Right cardiac atrium (tissue), 5 donors: ENCODE measurements at regions not wholly inside any gene's neighbourhood (a gene's known extent, or its start where the extent isn't known, plus 50 kb on each side); places are given as distances from the start of the nearest gene placed in this dataset.

Source experiments
- ATAC-seq, 2 donors: fragments of 200-7000 bp; cut with Tn5 transposase; one replicate each; pipeline versions ENCODE4 v1.8.0 to v1.9.1; 2020; ENCODE audit warnings: moderate library complexity in 2 of 2, mild to moderate bottlenecking in 1 of 2
- DNase-seq, 3 donors: peaks; one replicate each; pipeline ENCODE4 v3.0.0-alpha.2; 2020
- H3K27ac ChIP-seq: one replicate; pipeline ENCODE4 v1.5.1; 2013; ENCODE audit warnings: mild to moderate bottlenecking, low read length, control low read depth, moderate library complexity
- H3K27me3 ChIP-seq: one replicate; pipeline ENCODE4 v1.6.1; 2013; ENCODE audit not compliant: control insufficient read depth, insufficient read depth
- H3K4me1 ChIP-seq: one replicate; pipeline ENCODE4 v1.6.1; 2013; ENCODE audit warnings: low read length; ENCODE audit not compliant: control insufficient read depth, insufficient read depth
- H3K4me3 ChIP-seq: one replicate; pipeline ENCODE4 v1.5.1; 2013; ENCODE audit warnings: low read length, control low read depth
- H3K9me3 ChIP-seq: one replicate; pipeline ENCODE4 v1.6.1; 2013; ENCODE audit warnings: low read length; ENCODE audit not compliant: control insufficient read depth
- WGBS: extraction: QIAGEN DNeasy Blood & Tissue Kit; methylation state at CpG from one replicate; pipeline ENCODE4 v1.1.7; 2013; 5-methylcytosine and 5-hydroxymethylcytosine counted together
- intact Hi-C, 4 donors: fragments of 100-400 bp; cut with DNase I; formaldehyde crosslinking; loops; one replicate each; pipeline versions ENCODE4 v1.11.0 to v1.14.0; 2022 to 2023
- donor health status: healthy with polysubstance abuse.
- donor health status: DM: no; HTN: yes; CAD: no.
- donor health status: DM: no; HTN: no; CAD: no.
- donor health status: DM: no; HTN: yes; CAD: no; lungs with severe emphysema.
- donor health status: DM: yes; HTN: yes; CAD: no.

GRCh38 chr10:123613346-123613850, 52.8 kb upstream of the GPR26 start:
- Histone ChIP-seq H3K4me3 (no peak overlapping the region), H3K27ac (no peak overlapping the region), H3K9me3 (no peaks in the 10 kb centered on the region), H3K27me3 (no peaks in the 10 kb centered on the region), H3K4me1 (no peaks in the 10 kb centered on the region)
- DNase-seq (no peak), ATAC-seq (no peak)
- intact Hi-C loops: no loop called here
- WGBS: 67% methylated on average over 7 of the region's 7 CpGs

- DNase-seq: peak; percentile 57 to 79 (median 72)
- no peaks in the 10 kb centered on the region for H3K4me1 ChIP-seq
- no peak overlapping the region for H3K27ac ChIP-seq
- no peak overlapping the region for H3K4me3 ChIP-seq
- 12% methylated on average over 12 of the region's 12 CpGs for WGBS
- ATAC-seq: peak; percentile 41 to 47
- intact Hi-C loops: no loop called here
- H3K27me3 ChIP-seq: no peaks in the 10 kb centered on the region
- H3K9me3 ChIP-seq: no peaks in the 10 kb centered on the region
These were observed 51.3 kb upstream of the GPR26 start for GRCh38 chr10:123614888-123615287.
